SK-N-SH (cell line): ENCODE measurements at regions not wholly inside any gene's neighbourhood (a gene's known extent, or its start where the extent isn't known, plus 50 kb on each side); places are given as distances from the start of the nearest gene placed in this dataset.

Experiments
- CTCF ChIP-seq: fragments of 200-600 bp; sonication (generic); IDR thresholded peaks from 2 replicates; pipeline ENCODE4 v1.6.1; 2017; ENCODE audit warnings: antibody characterized with exemption, mild to moderate bottlenecking, moderate library complexity
- FOSL2 ChIP-seq: IDR thresholded peaks from 2 replicates; pipeline ENCODE4 v1.4.0; 2012; ENCODE audit warnings: low read depth, mild to moderate bottlenecking, moderate library complexity, borderline replicate concordance
- PBX3 ChIP-seq: IDR thresholded peaks from 2 replicates; pipeline ENCODE4; 2012
- POLR2AphosphoS5 ChIP-seq: IDR thresholded peaks from 2 replicates; pipeline ENCODE4 v1.6.1; 2012; ENCODE audit warnings: low read depth, low read length
- RAD21 ChIP-seq: IDR thresholded peaks from 2 replicates; pipeline ENCODE4 v1.6.1; 2012; ENCODE audit warnings: mild to moderate bottlenecking, low read length
- RXRA ChIP-seq: IDR thresholded peaks from 2 replicates; pipeline ENCODE4 v1.4.0; 2012; ENCODE audit warnings: low read depth, mild to moderate bottlenecking, borderline replicate concordance
- SMC3 ChIP-seq: IDR thresholded peaks from 2 replicates; pipeline ENCODE4 v1.6.1; 2012; ENCODE audit warnings: low read depth, low read length, improper control_type of control experiment
- TEAD4 ChIP-seq: IDR thresholded peaks from 2 replicates; pipeline ENCODE4 v1.4.0; 2012; ENCODE audit warnings: mild to moderate bottlenecking, borderline replicate concordance; ENCODE audit not compliant: insufficient read depth
- USF1 ChIP-seq: IDR thresholded peaks from 2 replicates; pipeline ENCODE4 v1.4.0; 2012; ENCODE audit warnings: low read depth, borderline replicate concordance

- TF ChIP-seq FOSL2 (no peak), POLR2AphosphoS5 (no peak), CTCF (no peak), RAD21 (no peak), USF1 (no peak), TEAD4 (no peak), RXRA (no peak), SMC3 (no peak), PBX3 (no peak)
Observed at GRCh38 chr1:29704430-29704829, 468.1 kb downstream of the PTPRU start.
